Keratinocyte (primary cell): ENCODE measurements at regions not wholly inside any gene's neighbourhood (a gene's known extent, or its start where the extent isn't known, plus 50 kb on each side); places are given as distances from the start of the nearest gene placed in this dataset.

Experiments used
- EZH2 ChIP-seq: IDR thresholded peaks from one replicate; pipeline ENCODE4 v1.6.1; 2012; ENCODE audit warnings: inconsistent platforms, mild to moderate bottlenecking, low read length, moderate library complexity
- TF ChIP-seq, protein P1 (sequence below), 3 experiments: IDR thresholded peaks in 1 of 3; conservative IDR thresholded peaks in 1 of 3; optimal IDR thresholded peaks in 1 of 3; 2 replicates in 2 of 3; 3 replicates in 1 of 3; pipeline versions ENCODE3 to v1.5.1; 2011; ENCODE audit warnings: low read length in 3 of 3, mild to moderate bottlenecking in 3 of 3, moderate library complexity in 2 of 3, control low read depth in 1 of 3, inconsistent platforms in 1 of 3; ENCODE audit not compliant: insufficient read depth in 2 of 3; ENCODE audit errors: extremely low read depth in 1 of 3

DNA sequence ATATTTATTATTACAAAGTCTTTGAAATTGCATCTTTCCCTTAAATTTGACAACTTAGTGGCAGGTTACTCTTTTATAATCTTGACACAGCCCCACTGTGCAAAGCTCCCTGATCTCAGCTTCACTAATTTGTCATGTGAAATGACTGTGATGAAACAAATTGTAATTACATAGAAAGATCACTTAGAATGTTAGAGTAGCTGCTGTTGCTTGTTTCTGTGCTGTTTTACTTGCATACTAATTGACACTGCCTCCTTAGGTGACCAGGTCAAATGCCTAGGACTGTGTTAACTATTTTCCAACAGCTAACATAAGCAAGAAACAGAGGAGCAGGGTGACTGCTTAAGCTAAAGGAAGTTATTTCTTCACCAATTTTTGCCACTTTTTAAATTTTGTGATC, 211.3 kb downstream of the ZNF326 start:
- TF ChIP-seq, protein P1, sequence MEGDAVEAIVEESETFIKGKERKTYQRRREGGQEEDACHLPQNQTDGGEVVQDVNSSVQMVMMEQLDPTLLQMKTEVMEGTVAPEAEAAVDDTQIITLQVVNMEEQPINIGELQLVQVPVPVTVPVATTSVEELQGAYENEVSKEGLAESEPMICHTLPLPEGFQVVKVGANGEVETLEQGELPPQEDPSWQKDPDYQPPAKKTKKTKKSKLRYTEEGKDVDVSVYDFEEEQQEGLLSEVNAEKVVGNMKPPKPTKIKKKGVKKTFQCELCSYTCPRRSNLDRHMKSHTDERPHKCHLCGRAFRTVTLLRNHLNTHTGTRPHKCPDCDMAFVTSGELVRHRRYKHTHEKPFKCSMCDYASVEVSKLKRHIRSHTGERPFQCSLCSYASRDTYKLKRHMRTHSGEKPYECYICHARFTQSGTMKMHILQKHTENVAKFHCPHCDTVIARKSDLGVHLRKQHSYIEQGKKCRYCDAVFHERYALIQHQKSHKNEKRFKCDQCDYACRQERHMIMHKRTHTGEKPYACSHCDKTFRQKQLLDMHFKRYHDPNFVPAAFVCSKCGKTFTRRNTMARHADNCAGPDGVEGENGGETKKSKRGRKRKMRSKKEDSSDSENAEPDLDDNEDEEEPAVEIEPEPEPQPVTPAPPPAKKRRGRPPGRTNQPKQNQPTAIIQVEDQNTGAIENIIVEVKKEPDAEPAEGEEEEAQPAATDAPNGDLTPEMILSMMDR (optimal IDR thresholded peaks at IDR 0.05 in 1 of 3, IDR thresholded peaks at IDR 0.05 in 1 of 3, conservative IDR thresholded peaks at IDR 0.05 in 1 of 3; ENCODE audit: extremely low read depth in 1 of 3, insufficient read depth in 2 of 3, low read length in 3 of 3) = no peak
- TF ChIP-seq EZH2 = no peak
